PC-3 (cell line): ENCODE measurements at regions not wholly inside any gene's neighbourhood (a gene's known extent, or its start where the extent isn't known, plus 50 kb on each side); places are given as distances from the start of the nearest gene placed in this dataset.

Experiments used
- ATAC-seq: fragments of 200-7000 bp; cut with Tn5 transposase; 2 replicates; pipeline ENCODE4 v1.9.1; 2020; ENCODE audit warnings: mild to moderate bottlenecking, moderate library complexity
- BruUV-seq: library from RNA; stranded (reverse); fragments of 400-500 nt; replicated peaks from 2 replicates; lab custom pipeline; 2021; lab: Mats Ljungman, UMichigan
- CTCF ChIA-PET: fragments of 300-600 bp; sonication (Branson Sonifier 250); formaldehyde crosslinking; loops from one replicate; lab custom pipeline; 2022; ENCODE audit warnings: antibody characterized with exemption; lab: Charles Lee
- POLR2A ChIA-PET: fragments of 300-600 bp; sonication (Branson Sonifier 250); formaldehyde crosslinking; loops from one replicate; lab custom pipeline; 2022; ENCODE audit warnings: antibody characterized with exemption; ENCODE audit not compliant: unreplicated experiment; lab: Charles Lee
- DNase-seq: peaks from one replicate; pipeline ENCODE4 v3.0.0-alpha.2; 2015
- H2AFZ ChIP-seq: fragments of 300-600 bp; sonication (generic); 2 replicates; pipeline ENCODE4 v1.6.0; 2016; ENCODE audit warnings: antibody characterized with exemption, low read length
- H3F3A ChIP-seq: fragments of 300-600 bp; sonication (generic); one replicate; pipeline ENCODE4 v1.6.0; 2017; ENCODE audit warnings: antibody characterized with exemption, low read length, control low read depth, mild to moderate bottlenecking; ENCODE audit not compliant: unreplicated experiment
- H3K27ac ChIP-seq: fragments of 300-600 bp; sonication (generic); 2 replicates; pipeline ENCODE4 v1.5.1; 2016; ENCODE audit warnings: mild to moderate bottlenecking, low read length
- H3K27me3 ChIP-seq: fragments of 300-600 bp; sonication (generic); 2 replicates; pipeline ENCODE4 v1.6.1; 2016; ENCODE audit warnings: low read length, mixed read lengths
- H3K36me3 ChIP-seq: fragments of 300-600 bp; sonication (generic); 2 replicates; pipeline ENCODE4 v1.6.1; 2016; ENCODE audit warnings: low read depth, mixed run types, low read length, mixed read lengths
- H3K4me1 ChIP-seq: fragments of 300-600 bp; sonication (generic); 2 replicates; pipeline ENCODE4 v1.5.1; 2016; ENCODE audit warnings: low read length; ENCODE audit not compliant: insufficient read depth
- H3K4me2 ChIP-seq: fragments of 300-600 bp; sonication (generic); 2 replicates; pipeline ENCODE4 v1.6.0; 2016; ENCODE audit warnings: low read length
- H3K4me3 ChIP-seq: fragments of 300-600 bp; sonication (generic); 2 replicates; pipeline ENCODE4 v1.5.1; 2016; ENCODE audit warnings: mild to moderate bottlenecking, low read length, mixed read lengths
- H3K79me2 ChIP-seq: fragments of 300-600 bp; sonication (generic); 2 replicates; pipeline ENCODE4 v1.6.1; 2017; ENCODE audit warnings: low read length, mixed read lengths
- H3K9ac ChIP-seq: fragments of 300-600 bp; sonication (generic); 2 replicates; pipeline ENCODE4 v1.6.0; 2016; ENCODE audit warnings: mild to moderate bottlenecking, low read length
- H3K9me2 ChIP-seq: fragments of 300-600 bp; sonication (generic); replicated peaks from 2 replicates; pipeline ENCODE4 v1.6.1; 2016; ENCODE audit warnings: mixed run types, low read length, mixed read lengths
- H3K9me3 ChIP-seq: fragments of 300-600 bp; sonication (generic); 2 replicates; pipeline ENCODE4 v1.6.1; 2016; ENCODE audit warnings: low read length, mixed read lengths
- H4K20me1 ChIP-seq: fragments of 300-600 bp; sonication (generic); 2 replicates; pipeline ENCODE4 v1.6.1; 2016; ENCODE audit warnings: low read length, mixed read lengths
- EZH2 ChIP-seq: fragments of 300-600 bp; sonication (generic); IDR thresholded peaks from one replicate; pipeline ENCODE4 v1.6.1; 2017; ENCODE audit warnings: antibody characterized with exemption, mild to moderate bottlenecking, low read length; ENCODE audit not compliant: unreplicated experiment
- EZH2phosphoT487 ChIP-seq: fragments of 300-600 bp; sonication (generic); IDR thresholded peaks from 2 replicates; pipeline ENCODE4 v1.6.1; 2018; ENCODE audit warnings: mild to moderate bottlenecking, antibody characterized with exemption, low read length, borderline replicate concordance
- intact Hi-C: fragments of 100-400 bp; cut with micrococcal nuclease; formaldehyde crosslinking; loops from 2 replicates; pipeline ENCODE4 v1.9.0; 2023
- TF ChIP-seq, protein P1 (sequence below): fragments of 300-600 bp; sonication (generic); conservative IDR thresholded peaks from 2 replicates; pipeline ENCODE4 v1.5.1; 2017; ENCODE audit warnings: antibody characterized with exemption, low read depth, mild to moderate bottlenecking, low read length

DNA sequence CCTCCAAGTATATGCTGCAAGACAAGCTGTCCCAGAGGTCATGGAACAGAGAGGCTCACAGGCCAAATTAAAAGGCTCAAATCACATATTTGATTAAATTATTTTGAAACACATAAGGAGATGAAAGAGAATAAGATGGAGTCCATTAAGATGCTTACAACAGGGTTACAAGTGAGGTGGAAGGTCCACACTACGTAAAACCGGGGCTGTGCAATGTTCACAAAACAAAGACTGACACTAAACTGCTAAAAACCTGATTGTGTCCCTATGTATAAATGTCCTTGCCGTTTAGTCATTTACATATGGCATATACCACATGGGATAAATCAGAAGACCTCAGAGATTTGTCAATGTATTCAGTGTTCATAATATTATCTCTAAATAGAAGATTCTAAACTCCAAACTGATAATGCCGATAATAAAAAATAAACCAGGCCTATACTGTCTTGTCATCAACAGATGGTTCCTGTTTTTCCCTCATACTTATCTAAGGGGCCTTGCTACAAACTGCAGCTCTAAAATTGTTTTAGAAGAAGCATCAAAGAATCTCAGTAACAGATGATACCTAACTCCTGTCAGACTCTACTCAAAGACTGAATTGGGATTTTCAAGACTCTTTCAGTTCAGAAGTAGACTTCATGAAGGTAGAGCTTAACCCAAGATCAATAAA, 51.8 kb upstream of the RIPOR2 start:
- Histone ChIP-seq H3K4me1 (peaks cover 10% of the 10 kb centered on the region), H3K4me2 (no peak overlapping the region), H3K79me2 (no peaks in the 10 kb centered on the region), H3K4me3 (no peak overlapping the region), H3F3A (no peaks in the 10 kb centered on the region), H4K20me1 (no peaks in the 10 kb centered on the region), H3K27ac (no peak overlapping the region), H2AFZ (no peak overlapping the region), H3K9ac (no peak overlapping the region), H3K36me3 (no peaks in the 10 kb centered on the region), H3K9me3 (no peaks in the 10 kb centered on the region), H3K9me2 (no peaks in the 10 kb centered on the region), H3K27me3 (no peaks in the 10 kb centered on the region)
- POLR2A ChIA-PET = no interaction called here
- CTCF ChIA-PET = interaction anchor here (0.7 kb wide), 1 partner anchor 140 kb away, joined by 3 read pairs; no protein-coding TSS in a partner anchor
- ATAC-seq (no peak), DNase-seq (no peak)
- BruUV-seq = no TSS peak
- intact Hi-C loops = no loop called here
- TF ChIP-seq EZH2phosphoT487 = no peak
- TF ChIP-seq EZH2 = no peak
- TF ChIP-seq, protein P1, sequence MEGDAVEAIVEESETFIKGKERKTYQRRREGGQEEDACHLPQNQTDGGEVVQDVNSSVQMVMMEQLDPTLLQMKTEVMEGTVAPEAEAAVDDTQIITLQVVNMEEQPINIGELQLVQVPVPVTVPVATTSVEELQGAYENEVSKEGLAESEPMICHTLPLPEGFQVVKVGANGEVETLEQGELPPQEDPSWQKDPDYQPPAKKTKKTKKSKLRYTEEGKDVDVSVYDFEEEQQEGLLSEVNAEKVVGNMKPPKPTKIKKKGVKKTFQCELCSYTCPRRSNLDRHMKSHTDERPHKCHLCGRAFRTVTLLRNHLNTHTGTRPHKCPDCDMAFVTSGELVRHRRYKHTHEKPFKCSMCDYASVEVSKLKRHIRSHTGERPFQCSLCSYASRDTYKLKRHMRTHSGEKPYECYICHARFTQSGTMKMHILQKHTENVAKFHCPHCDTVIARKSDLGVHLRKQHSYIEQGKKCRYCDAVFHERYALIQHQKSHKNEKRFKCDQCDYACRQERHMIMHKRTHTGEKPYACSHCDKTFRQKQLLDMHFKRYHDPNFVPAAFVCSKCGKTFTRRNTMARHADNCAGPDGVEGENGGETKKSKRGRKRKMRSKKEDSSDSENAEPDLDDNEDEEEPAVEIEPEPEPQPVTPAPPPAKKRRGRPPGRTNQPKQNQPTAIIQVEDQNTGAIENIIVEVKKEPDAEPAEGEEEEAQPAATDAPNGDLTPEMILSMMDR = no peak

DNA sequence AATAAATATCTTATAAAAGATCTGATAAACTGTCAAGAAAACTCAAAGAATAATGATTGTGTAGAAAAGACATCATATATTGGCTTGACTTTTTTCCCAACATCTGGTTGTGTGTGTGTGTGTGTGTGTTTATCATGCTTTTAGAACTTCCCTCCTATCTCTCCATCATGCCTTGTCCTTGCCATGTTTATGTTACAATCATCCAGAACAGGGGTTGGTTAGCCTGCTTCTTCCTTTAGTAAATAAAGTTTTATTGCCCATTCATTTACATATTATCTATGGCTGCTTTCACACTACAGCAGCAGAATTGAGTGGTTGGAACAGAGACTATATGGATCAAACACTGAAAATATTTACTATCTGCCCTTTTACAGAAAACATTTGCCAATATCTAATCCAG, 52.8 kb upstream of the RIPOR2 start:
- Histone ChIP-seq H3K36me3 (no peaks in the 10 kb centered on the region), H3F3A (no peaks in the 10 kb centered on the region), H3K9ac (no peak overlapping the region), H3K27me3 (no peaks in the 10 kb centered on the region), H3K27ac (no peak overlapping the region), H3K4me3 (no peak overlapping the region), H3K4me2 (no peak overlapping the region), H3K4me1 (peaks cover 10% of the 10 kb centered on the region), H4K20me1 (no peaks in the 10 kb centered on the region), H2AFZ (no peak overlapping the region), H3K79me2 (no peaks in the 10 kb centered on the region), H3K9me2 (no peaks in the 10 kb centered on the region), H3K9me3 (no peaks in the 10 kb centered on the region)
- intact Hi-C loops = no loop called here
- no TSS peak for BruUV-seq
- ChIA-PET POLR2A (no interaction called here), CTCF (interaction anchor here (0.7 kb wide), 1 partner anchor 141 kb away, joined by 3 read pairs; no protein-coding TSS in a partner anchor)
- DNase-seq (no peak), ATAC-seq (no peak)
- TF ChIP-seq, protein P1 = no peak
- TF ChIP-seq EZH2phosphoT487 (no peak), EZH2 (no peak)
